ENCODE measurements at regions not wholly inside any gene's neighbourhood (a gene's known extent, or its start where the extent isn't known, plus 50 kb on each side); places are given as distances from the start of the nearest gene placed in this dataset.

DNA sequence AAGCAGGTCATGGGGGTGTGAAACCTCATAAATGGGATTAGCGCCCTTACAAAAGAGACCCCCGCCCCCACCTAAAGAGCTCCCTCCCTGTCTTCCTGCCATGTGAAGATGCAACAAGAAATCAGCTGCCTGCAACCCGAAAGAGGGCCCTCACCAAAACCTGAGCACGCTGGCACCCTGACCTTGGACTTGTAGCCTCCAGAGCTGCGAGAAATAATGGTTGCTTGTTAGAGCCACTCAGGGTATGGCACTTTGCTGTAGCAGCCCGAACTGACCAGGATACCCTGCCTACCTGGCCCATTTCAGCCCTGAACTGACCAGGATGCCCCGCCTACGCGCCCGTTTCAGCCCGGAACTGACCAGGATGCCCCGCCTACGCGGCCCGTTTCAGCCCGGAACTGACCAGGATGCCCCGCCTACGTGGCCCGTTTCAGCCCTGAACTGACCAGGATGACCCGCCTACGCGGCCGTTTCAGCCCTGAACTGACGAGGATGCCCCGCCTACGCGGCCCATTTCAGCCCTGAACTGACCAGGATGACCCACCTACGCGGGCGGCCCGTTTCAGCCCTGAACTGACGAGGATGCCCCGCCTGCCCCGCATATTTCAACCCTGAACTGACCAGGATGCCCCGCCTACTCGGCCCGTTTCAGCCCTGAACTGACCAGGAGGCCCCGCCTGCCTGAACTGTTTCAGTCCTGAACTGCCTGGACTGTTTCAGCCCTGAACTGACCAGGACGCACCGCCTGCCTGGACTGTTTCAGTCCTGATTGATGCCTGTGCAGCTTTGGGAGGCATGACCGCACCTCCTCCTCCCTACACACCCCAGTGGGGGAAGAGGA, 120.0 kb downstream of the UQCRFS1 start:
- Mint-ChIP-seq H3K9me3 (peaks cover 0 to 3% (median 0%) of the 10 kb centered on the region in 5 donors), H3K4me1 (no peaks in the 10 kb centered on the region), H3K27me3 (peaks cover 0 to 3% of the 10 kb centered on the region in 2 donors), H3K4me3 (peak overlapping the region in 1 of 7 donors; percentile 36), H3K36me3 (no peaks in the 10 kb centered on the region), H3K27ac (no peak overlapping the region)
- Histone ChIP-seq H3K36me3 (ENCODE audit: insufficient read depth, low read length) (no peaks in the 10 kb centered on the region), H3K27ac (ENCODE audit: low read depth, low read length) (no peak overlapping the region), H3K9me3 (ENCODE audit: low read length) (no peaks in the 10 kb centered on the region), H3K27me3 (ENCODE audit: insufficient read depth, low read length, poor library complexity, severe bottlenecking) (no peaks in the 10 kb centered on the region), H3K4me1 (ENCODE audit: insufficient read depth, low read length) (no peaks in the 10 kb centered on the region), H3K4me3 (ENCODE audit: low read length) (no peak overlapping the region)
- ChIA-PET CTCF (no interaction called here), POLR2A (no interaction called here)
- DNase-seq, result no peak

DNA sequence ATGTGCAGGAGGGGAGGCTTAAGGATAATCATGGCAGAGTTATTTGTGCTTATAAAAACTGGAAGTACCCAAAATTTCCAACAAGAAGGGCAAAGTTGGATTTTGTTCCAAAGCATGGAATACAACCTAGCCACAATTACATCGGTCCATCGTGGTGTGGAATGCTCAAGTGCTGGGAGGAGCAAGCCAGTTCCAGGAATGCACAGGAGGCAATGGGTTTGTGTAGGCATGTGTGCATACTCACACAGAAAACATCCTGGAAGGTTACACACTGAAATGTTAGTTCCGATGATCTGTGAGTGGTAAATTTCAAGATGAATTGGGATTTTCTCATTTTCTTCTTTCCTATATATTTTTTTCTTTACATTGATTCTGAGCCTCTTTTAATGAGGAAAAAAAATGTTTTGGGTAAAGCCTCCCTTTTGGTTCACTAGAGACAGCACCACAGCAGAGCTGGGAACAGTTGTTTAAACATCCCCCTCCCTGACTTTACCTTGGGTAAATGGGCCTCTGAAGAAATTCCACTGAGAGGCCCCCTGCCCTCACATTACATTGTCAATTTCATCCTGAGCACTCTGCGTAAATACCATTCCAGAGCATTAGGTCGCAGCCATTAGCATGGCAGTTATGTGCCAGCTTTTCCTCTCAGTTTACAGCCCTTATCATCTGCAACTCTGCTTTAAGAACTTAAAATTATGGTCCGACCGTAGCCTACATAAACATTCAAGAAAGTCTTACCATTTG, 122.0 kb downstream of the UQCRFS1 start:
- H3K4me1 ChIP-seq (ENCODE audit: insufficient read depth, low read length), result no peaks in the 10 kb centered on the region
- no peaks in the 10 kb centered on the region for H3K36me3 ChIP-seq (ENCODE audit: insufficient read depth, low read length)
- Mint-ChIP-seq H3K4me3 (no peak overlapping the region), H3K36me3 (no peaks in the 10 kb centered on the region), H3K9me3 (peaks cover 0 to 3% (median 0%) of the 10 kb centered on the region in 5 donors), H3K4me1 (no peaks in the 10 kb centered on the region), H3K27ac (peak overlapping the region in 1 of 8 donors; percentile 65), H3K27me3 (peaks cover 0 to 1% of the 10 kb centered on the region in 2 donors)
- POLR2A ChIA-PET, result no interaction called here
- H3K4me3 ChIP-seq (ENCODE audit: low read length), result no peak overlapping the region
- DNase-seq, result no peak
- H3K27ac ChIP-seq (ENCODE audit: low read depth, low read length), result no peak overlapping the region
- H3K9me3 ChIP-seq (ENCODE audit: low read length), result no peaks in the 10 kb centered on the region
- H3K27me3 ChIP-seq (ENCODE audit: insufficient read depth, low read length, poor library complexity, severe bottlenecking), result no peaks in the 10 kb centered on the region
- CTCF ChIA-PET, result no interaction called here

DNA sequence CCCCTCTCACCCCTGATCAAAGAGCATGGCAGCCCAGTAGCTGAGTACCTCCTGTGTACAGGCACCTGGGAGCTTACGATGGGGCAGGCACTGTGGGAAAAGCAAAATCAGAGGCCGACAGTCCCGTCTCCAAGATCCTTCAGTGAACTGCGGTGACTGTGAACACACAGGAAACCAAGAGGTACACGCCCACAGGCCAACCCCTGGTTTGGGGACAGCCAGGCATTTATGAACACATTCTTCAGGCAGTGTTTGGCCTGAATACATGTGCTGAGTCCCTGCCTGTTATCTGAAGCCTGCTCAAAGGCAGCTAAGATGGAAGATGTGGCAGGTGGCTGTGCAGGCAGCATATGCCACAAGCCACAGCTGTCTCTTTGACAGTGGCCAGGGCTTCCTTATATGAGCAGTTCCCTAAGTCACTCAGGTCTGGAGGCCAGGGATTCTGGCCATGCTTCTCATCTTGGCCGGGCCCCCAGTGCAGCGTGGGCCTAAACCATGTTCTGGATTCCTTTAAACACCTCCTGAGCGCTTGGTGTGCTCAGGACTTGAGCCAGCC, 123.6 kb downstream of the UQCRFS1 start:
- Mint-ChIP-seq H3K27me3 (peaks cover 0 to 1% of the 10 kb centered on the region in 2 donors), H3K4me1 (no peaks in the 10 kb centered on the region), H3K27ac (no peak overlapping the region), H3K9me3 (peaks cover 0 to 2% (median 0%) of the 10 kb centered on the region in 5 donors), H3K36me3 (no peaks in the 10 kb centered on the region), H3K4me3 (no peak overlapping the region)
- POLR2A ChIA-PET, result no interaction called here
- CTCF ChIA-PET, result no interaction called here
- Histone ChIP-seq H3K4me1 (ENCODE audit: insufficient read depth, low read length) (no peaks in the 10 kb centered on the region), H3K27me3 (ENCODE audit: insufficient read depth, low read length, poor library complexity, severe bottlenecking) (no peaks in the 10 kb centered on the region), H3K4me3 (ENCODE audit: low read length) (no peak overlapping the region), H3K27ac (ENCODE audit: low read depth, low read length) (no peak overlapping the region), H3K36me3 (ENCODE audit: insufficient read depth, low read length) (no peaks in the 10 kb centered on the region), H3K9me3 (ENCODE audit: low read length) (no peaks in the 10 kb centered on the region)
- no peak for DNase-seq

DNA sequence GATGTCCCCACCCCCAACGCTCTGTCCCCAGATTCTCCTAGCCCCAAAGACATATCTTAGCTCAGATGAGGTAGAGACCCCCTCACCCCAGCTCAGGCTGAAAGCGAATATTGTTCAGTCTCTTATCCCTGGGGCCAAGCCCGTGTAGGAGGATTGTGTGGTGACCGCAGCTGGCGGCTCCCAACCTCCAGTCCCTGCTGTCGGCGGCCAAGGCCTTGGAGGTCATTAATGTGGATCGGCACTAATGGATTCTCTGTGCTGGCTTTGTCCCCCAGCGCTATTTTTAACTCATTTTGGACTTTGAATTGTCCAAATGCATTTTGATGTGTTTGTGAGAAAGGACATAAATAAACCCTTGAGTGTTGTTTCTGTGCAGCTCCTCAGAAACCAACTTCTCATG, 124.2 kb downstream of the UQCRFS1 start:
- Histone ChIP-seq H3K4me3 (ENCODE audit: low read length) (no peak overlapping the region), H3K27me3 (ENCODE audit: insufficient read depth, low read length, poor library complexity, severe bottlenecking) (no peaks in the 10 kb centered on the region), H3K9me3 (ENCODE audit: low read length) (no peaks in the 10 kb centered on the region), H3K27ac (ENCODE audit: low read depth, low read length) (no peak overlapping the region), H3K4me1 (ENCODE audit: insufficient read depth, low read length) (no peaks in the 10 kb centered on the region), H3K36me3 (ENCODE audit: insufficient read depth, low read length) (no peaks in the 10 kb centered on the region)
- ChIA-PET CTCF (no interaction called here), POLR2A (no interaction called here)
- H3K4me3 Mint-ChIP-seq, result no peak overlapping the region
- no peaks in the 10 kb centered on the region for H3K36me3 Mint-ChIP-seq
- DNase-seq, result no peak
- no peaks in the 10 kb centered on the region for H3K4me1 Mint-ChIP-seq
- peaks cover 0 to 1% of the 10 kb centered on the region in 2 donors for H3K27me3 Mint-ChIP-seq
- no peak overlapping the region for H3K27ac Mint-ChIP-seq
- H3K9me3 Mint-ChIP-seq, result peaks cover 0 to 2% (median 0%) of the 10 kb centered on the region in 5 donors

DNA sequence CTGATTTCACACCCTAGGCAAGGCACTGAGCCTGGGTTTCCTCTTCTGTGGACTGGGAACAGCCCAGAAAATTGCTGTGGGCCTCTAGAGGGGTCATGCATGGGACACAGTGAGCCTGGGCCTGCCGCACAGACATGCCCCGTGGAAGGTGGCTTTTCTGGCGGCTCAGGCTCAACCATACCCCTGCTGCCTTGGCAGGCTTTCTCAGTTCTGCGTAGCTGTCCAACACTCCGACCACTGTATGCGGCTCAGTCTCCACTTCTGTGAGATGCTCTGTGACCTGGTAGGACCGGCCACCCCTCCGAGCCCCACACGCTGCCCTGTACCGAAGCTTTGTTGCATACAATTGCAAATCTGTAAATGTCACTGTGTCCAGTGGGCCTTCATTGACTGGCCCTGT, 126.3 kb downstream of the UQCRFS1 start:
- no peaks in the 10 kb centered on the region for H3K4me1 ChIP-seq (ENCODE audit: insufficient read depth, low read length)
- no peak overlapping the region for H3K27ac Mint-ChIP-seq
- H3K27me3 ChIP-seq (ENCODE audit: insufficient read depth, low read length, poor library complexity, severe bottlenecking), result no peaks in the 10 kb centered on the region
- peaks cover 0 to 2% (median 0%) of the 10 kb centered on the region in 5 donors for H3K9me3 Mint-ChIP-seq
- H3K36me3 Mint-ChIP-seq, result no peaks in the 10 kb centered on the region
- no peak overlapping the region for H3K4me3 Mint-ChIP-seq
- peaks cover 0 to 1% of the 10 kb centered on the region in 2 donors for H3K27me3 Mint-ChIP-seq
- CTCF ChIA-PET, result no interaction called here
- no peaks in the 10 kb centered on the region for H3K9me3 ChIP-seq (ENCODE audit: low read length)
- POLR2A ChIA-PET, result no interaction called here
- no peak overlapping the region for H3K27ac ChIP-seq (ENCODE audit: low read depth, low read length)
- H3K4me1 Mint-ChIP-seq, result no peaks in the 10 kb centered on the region
- no peak overlapping the region for H3K4me3 ChIP-seq (ENCODE audit: low read length)
- H3K36me3 ChIP-seq (ENCODE audit: insufficient read depth, low read length), result no peaks in the 10 kb centered on the region
- DNase-seq, result no peak

DNA sequence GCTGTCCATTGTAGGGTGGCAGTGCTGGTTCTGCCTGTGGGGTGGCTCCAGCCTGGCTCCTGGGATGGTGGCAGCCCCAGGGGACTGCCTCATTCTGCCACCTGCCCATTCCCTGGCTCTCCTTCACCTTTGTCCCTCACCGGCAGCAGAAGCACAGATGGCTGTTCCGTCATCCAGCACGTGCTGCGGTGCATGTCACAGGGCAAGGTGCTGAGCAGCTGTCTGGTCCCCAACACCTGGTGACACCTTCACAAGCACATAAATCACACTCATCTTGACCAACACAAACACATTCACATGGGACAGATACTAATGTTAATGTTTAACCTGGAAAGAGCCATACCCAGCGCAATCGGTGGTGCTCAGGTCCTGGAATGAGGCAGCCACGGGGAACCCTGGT, 126.8 kb downstream of the UQCRFS1 start:
- CTCF ChIA-PET, result no interaction called here
- no peaks in the 10 kb centered on the region for H3K4me1 Mint-ChIP-seq

DNA sequence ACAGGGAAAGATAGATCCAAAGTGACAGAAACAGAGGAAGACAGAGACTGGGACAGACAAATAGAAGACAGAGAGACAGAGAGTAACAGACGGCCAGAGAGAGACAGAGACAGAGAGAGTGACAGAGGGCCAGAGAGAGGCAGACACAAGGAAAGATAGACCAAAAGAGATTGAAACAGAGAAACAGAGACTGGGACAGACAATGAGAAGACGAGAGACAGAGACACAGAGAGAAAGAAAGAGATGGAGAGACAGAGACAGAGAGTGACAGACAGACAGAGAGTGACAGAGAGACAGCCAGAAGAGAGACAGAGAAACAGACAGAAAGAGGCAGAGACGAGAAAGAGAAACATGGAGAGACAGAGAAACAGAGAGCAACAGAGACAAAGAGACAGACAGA, 127.3 kb downstream of the UQCRFS1 start:
- no peaks in the 10 kb centered on the region for H3K36me3 ChIP-seq (ENCODE audit: insufficient read depth, low read length)
- H3K27me3 ChIP-seq (ENCODE audit: insufficient read depth, low read length, poor library complexity, severe bottlenecking), result no peaks in the 10 kb centered on the region
- H3K27ac ChIP-seq (ENCODE audit: low read depth, low read length), result no peak overlapping the region
- H3K36me3 Mint-ChIP-seq, result no peaks in the 10 kb centered on the region
- POLR2A ChIA-PET, result no interaction called here
- H3K4me3 Mint-ChIP-seq, result no peak overlapping the region
- H3K27me3 Mint-ChIP-seq, result peaks cover 0 to 1% of the 10 kb centered on the region in 2 donors
- CTCF ChIA-PET, result no interaction called here
- no peak for DNase-seq
- H3K9me3 ChIP-seq (ENCODE audit: low read length), result no peaks in the 10 kb centered on the region
- no peak overlapping the region for H3K27ac Mint-ChIP-seq
- no peak overlapping the region for H3K4me3 ChIP-seq (ENCODE audit: low read length)
- H3K9me3 Mint-ChIP-seq, result peaks cover 0 to 2% (median 0%) of the 10 kb centered on the region in 5 donors
- H3K4me1 ChIP-seq (ENCODE audit: insufficient read depth, low read length), result no peaks in the 10 kb centered on the region
- no peaks in the 10 kb centered on the region for H3K4me1 Mint-ChIP-seq

More for the DNA sequence above, 126.8 kb downstream of the UQCRFS1 start:
- Mint-ChIP-seq H3K27me3 (peaks cover 0 to 1% of the 10 kb centered on the region in 2 donors), H3K36me3 (no peaks in the 10 kb centered on the region), H3K9me3 (peaks cover 0 to 2% (median 0%) of the 10 kb centered on the region in 5 donors), H3K4me3 (no peak overlapping the region), H3K27ac (no peak overlapping the region)
- POLR2A ChIA-PET, result no interaction called here
- Histone ChIP-seq H3K27ac (ENCODE audit: low read depth, low read length) (no peak overlapping the region), H3K4me1 (ENCODE audit: insufficient read depth, low read length) (no peaks in the 10 kb centered on the region), H3K9me3 (ENCODE audit: low read length) (no peaks in the 10 kb centered on the region), H3K36me3 (ENCODE audit: insufficient read depth, low read length) (no peaks in the 10 kb centered on the region), H3K4me3 (ENCODE audit: low read length) (no peak overlapping the region), H3K27me3 (ENCODE audit: insufficient read depth, low read length, poor library complexity, severe bottlenecking) (no peaks in the 10 kb centered on the region)
- DNase-seq, result no peak

DNA sequence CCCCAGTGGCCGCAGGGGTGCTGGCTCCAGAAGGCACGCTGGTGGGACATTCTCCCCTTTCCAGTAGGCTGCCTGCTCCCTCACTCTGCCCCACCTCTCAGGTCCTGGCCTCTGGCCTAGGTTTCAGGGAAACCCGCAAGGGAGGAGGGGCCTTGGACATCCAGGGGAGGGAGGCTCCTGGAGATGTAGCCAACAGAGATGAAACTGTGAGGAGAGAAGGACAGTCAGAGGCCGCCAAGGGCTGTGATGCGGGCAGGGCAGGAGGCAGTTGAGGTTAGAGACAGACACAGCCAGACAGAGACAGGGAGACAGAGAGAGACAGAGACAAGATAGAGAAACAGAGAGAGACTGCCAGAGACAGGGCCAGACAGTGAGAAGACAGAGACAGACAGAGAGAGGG, 127.7 kb downstream of the UQCRFS1 start:
- ChIA-PET POLR2A (no interaction called here), CTCF (interaction anchor here (0.9 kb wide), 1 partner anchor 26 kb away, joined by 3 read pairs; no protein-coding TSS in a partner anchor)
- no peaks in the 10 kb centered on the region for H3K9me3 ChIP-seq (ENCODE audit: low read length)
- Mint-ChIP-seq H3K9me3 (peaks cover 0 to 2% (median 0%) of the 10 kb centered on the region in 5 donors), H3K27me3 (peaks cover 0 to 1% of the 10 kb centered on the region in 2 donors), H3K4me1 (no peaks in the 10 kb centered on the region), H3K36me3 (no peaks in the 10 kb centered on the region), H3K4me3 (no peak overlapping the region), H3K27ac (no peak overlapping the region)
- DNase-seq, result no peak
- H3K27ac ChIP-seq (ENCODE audit: low read depth, low read length), result no peak overlapping the region
- no peaks in the 10 kb centered on the region for H3K36me3 ChIP-seq (ENCODE audit: insufficient read depth, low read length)
- no peak overlapping the region for H3K4me3 ChIP-seq (ENCODE audit: low read length)
- H3K4me1 ChIP-seq (ENCODE audit: insufficient read depth, low read length), result no peaks in the 10 kb centered on the region
- H3K27me3 ChIP-seq (ENCODE audit: insufficient read depth, low read length, poor library complexity, severe bottlenecking), result no peaks in the 10 kb centered on the region

Data from CD8-positive, alpha-beta memory T cell (primary cell).